ENCODE measurements at regions not wholly inside any gene's neighbourhood (a gene's known extent, or its start where the extent isn't known, plus 50 kb on each side); places are given as distances from the start of the nearest gene placed in this dataset.

DNA sequence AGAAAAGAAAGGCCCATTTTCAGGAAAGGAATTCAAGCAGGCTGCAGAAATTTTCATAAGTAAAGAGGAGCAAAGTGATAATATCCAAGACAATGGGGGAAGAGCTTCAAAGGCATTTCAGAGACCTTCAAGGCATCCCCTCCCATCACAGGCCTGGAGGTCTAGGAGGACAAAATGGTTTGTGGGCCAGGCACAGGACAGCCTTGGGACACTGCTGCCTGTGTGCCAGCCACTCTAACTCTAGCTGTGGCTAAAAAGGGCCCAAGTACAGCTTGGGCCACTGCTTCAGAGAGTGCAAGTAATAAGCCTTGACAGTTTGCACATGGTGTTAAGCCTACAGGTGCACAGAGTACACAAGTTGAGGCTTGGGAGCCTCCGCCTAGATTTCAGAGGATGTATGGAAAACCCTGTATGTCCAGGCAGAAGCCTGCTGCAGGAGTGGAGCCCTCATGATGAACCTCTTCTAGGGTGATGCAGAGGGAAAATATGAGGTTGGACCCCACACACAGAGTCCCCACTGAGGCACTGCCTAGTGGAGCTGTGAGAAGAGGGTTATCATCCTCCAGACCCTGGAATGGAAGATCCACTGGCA lies 51.8 kb upstream of the ZSWIM5 start:
- TF ChIP-seq CTCF (IDR thresholded peaks at IDR 0.05), result no peak
- TF ChIP-seq POLR2AphosphoS5 (IDR thresholded peaks at IDR 0.05), result no peak
- no peak for TF ChIP-seq POLR2A (IDR thresholded peaks at IDR 0.05)

Measured in breast epithelium (tissue), 3 donors.